ENCODE measurements at regions not wholly inside any gene's neighbourhood (a gene's known extent, or its start where the extent isn't known, plus 50 kb on each side); places are given as distances from the start of the nearest gene placed in this dataset.

DNA sequence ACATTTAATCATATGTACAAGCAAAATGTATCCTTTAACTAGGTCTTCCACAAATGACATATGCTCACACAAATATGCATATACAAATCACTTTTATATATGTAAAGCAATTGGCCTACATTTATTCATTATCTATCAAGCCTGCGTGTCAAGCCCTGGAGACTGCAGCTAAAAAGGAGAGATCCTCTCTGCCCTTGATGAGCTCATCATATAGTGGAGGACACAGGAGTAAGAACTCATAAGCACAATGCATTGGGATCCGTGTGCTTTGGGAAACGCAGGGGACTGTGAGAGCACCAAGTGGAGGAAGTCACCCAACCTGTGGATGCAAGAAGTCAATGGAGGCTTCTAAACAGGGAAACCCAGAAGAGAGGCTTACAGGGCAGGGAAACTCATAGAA is 735.7 kb downstream of the BCL11B start:
- TF ChIP-seq, protein P1, sequence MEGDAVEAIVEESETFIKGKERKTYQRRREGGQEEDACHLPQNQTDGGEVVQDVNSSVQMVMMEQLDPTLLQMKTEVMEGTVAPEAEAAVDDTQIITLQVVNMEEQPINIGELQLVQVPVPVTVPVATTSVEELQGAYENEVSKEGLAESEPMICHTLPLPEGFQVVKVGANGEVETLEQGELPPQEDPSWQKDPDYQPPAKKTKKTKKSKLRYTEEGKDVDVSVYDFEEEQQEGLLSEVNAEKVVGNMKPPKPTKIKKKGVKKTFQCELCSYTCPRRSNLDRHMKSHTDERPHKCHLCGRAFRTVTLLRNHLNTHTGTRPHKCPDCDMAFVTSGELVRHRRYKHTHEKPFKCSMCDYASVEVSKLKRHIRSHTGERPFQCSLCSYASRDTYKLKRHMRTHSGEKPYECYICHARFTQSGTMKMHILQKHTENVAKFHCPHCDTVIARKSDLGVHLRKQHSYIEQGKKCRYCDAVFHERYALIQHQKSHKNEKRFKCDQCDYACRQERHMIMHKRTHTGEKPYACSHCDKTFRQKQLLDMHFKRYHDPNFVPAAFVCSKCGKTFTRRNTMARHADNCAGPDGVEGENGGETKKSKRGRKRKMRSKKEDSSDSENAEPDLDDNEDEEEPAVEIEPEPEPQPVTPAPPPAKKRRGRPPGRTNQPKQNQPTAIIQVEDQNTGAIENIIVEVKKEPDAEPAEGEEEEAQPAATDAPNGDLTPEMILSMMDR (conservative IDR thresholded peaks at IDR 0.05; ENCODE audit: low read depth, low read length) = no peak
- no peak overlapping the region for H3K4me3 ChIP-seq (ENCODE audit: low read length)
- DNase-seq (ENCODE audit: low read depth) = no peak

- no peak for DNase-seq (ENCODE audit: low read depth)
- TF ChIP-seq, protein P1 (conservative IDR thresholded peaks at IDR 0.05; ENCODE audit: low read depth, low read length) = no peak
- no peak overlapping the region for H3K4me3 ChIP-seq (ENCODE audit: low read length)
Observed at GRCh38 chr14:98542316-98542715, 729.7 kb downstream of the BCL11B start.

GRCh38 chr14:98543074-98543473 is 728.9 kb downstream of the BCL11B start:
- H3K4me3 ChIP-seq (ENCODE audit: low read length) = no peak overlapping the region
- TF ChIP-seq, protein P1 (conservative IDR thresholded peaks at IDR 0.05; ENCODE audit: low read depth, low read length) = no peak
- no peak for DNase-seq (ENCODE audit: low read depth)

DNA sequence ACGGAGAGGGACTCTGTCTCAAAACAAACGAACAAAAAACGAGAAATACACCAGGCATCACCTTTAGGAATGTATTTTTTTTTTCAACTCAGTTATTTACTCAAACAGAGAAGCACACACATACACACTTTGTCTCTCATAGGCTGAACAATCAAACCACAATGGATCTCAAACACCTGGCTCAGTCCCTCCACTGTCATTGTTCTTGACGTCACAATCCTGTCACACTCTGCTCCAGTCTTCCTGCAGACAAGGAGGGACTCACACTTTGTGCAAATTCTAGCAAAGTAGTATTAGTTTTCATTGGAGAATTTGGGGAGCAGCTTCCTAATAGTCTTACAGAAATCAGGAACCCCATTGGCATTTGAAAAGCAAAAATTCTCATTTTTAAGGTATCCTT is 727.8 kb downstream of the BCL11B start:
- no peak for DNase-seq (ENCODE audit: low read depth)
- no peak overlapping the region for H3K4me3 ChIP-seq (ENCODE audit: low read length)
- TF ChIP-seq, protein P1 (conservative IDR thresholded peaks at IDR 0.05; ENCODE audit: low read depth, low read length) = no peak

GRCh38 chr14:98545181-98545580 is 726.8 kb downstream of the BCL11B start:
- H3K4me3 ChIP-seq (ENCODE audit: low read length) = no peak overlapping the region
- no peak for DNase-seq (ENCODE audit: low read depth)
- TF ChIP-seq, protein P1 (conservative IDR thresholded peaks at IDR 0.05; ENCODE audit: low read depth, low read length) = no peak

DNA sequence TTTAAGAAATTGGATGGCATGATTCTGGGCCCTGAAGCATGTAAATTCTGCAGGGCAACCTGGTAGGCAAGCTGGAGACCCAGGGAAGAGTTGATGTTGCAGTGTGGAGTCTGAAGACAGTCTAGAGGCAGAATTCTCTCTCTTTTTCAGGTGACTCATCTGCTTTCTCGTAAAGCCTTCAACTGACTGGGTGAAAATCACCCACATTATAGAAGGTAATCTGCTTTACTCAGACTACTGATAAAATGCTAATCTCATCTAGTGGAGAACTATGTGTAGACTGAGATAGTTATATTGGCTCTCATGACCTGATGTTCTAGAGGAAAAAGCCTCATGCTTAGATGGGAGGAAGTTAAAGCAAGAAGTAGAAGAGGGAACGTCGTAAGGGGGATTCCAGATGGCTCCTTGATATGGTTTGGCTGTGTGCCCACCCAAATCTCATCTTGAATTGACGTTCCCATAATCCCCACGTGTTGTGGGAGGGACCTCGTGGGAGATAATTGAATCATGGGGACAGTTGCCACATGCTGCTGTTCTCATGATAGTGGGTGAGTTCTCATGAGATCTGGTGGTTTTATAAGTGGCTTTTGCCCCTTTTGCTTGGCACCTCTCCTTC is 723.8 kb downstream of the BCL11B start:
- TF ChIP-seq, protein P1 (conservative IDR thresholded peaks at IDR 0.05; ENCODE audit: low read depth, low read length) = no peak
- no peak overlapping the region for H3K4me3 ChIP-seq (ENCODE audit: low read length)
- no peak for DNase-seq (ENCODE audit: low read depth)

DNA sequence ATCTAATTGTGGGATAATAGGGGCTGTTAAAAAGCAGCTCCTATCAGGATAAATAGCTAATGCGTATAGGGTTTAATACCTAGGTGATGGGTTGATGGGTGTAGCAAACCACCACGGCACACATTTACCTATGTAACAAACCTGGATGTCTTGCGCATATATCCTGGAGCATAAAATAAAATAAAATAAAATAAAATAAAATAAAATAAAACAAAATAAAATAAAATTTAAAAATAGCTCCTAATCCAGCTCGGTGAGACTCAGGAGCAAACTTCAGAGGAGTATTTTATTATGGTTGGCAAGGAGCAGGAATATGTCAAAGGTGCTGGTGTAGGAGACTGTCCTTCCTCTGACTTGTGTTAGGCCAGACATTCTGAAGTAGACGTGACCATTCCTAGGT is 721.0 kb downstream of the BCL11B start:
- H3K4me3 ChIP-seq (ENCODE audit: low read length) = no peak overlapping the region
- TF ChIP-seq, protein P1 (conservative IDR thresholded peaks at IDR 0.05; ENCODE audit: low read depth, low read length) = no peak
- no peak for DNase-seq (ENCODE audit: low read depth)

Measured in retinal pigment epithelial cell (primary cell).